RWPE1 (cell line): ENCODE measurements at regions not wholly inside any gene's neighbourhood (a gene's known extent, or its start where the extent isn't known, plus 50 kb on each side); places are given as distances from the start of the nearest gene placed in this dataset.

ENCODE experiments used
- CTCF ChIA-PET: fragments of 350-600 bp; sonication (Branson Sonifier 250); formaldehyde crosslinking; extraction: SDS; loops from one replicate; lab custom pipeline; 2021; lab: Yijun Ruan, JAX
- POLR2A ChIA-PET: fragments of 400-600 bp; formaldehyde crosslinking; extraction: SDS; loops from one replicate; lab custom pipeline; 2020; ENCODE audit warnings: antibody characterized with exemption; ENCODE audit not compliant: low non-redundant PET; lab: Yijun Ruan, JAX
- DNase-seq: peaks from one replicate; pipeline ENCODE4 v3.0.0; 2012; ENCODE audit warnings: low spot score
- H3K27ac ChIP-seq: fragments of 450-650 bp; 2 replicates; pipeline ENCODE4 v1.5.1; 2017
- CTCF ChIP-seq: fragments of 450-650 bp; conservative IDR thresholded peaks from 2 replicates; pipeline ENCODE4 v1.5.1; 2017; ENCODE audit warnings: low read depth, mild to moderate bottlenecking

- no peak for TF ChIP-seq CTCF
- CTCF ChIA-PET, result interaction anchor here (0.6 kb wide), 1 partner anchor 314 kb away, joined by 4 read pairs; no protein-coding TSS in a partner anchor
These were observed 174.1 kb upstream of the CSF3R start for GRCh38 chr1:36656838-36657237.

GRCh38 chr1:36656271-36656670, 173.6 kb upstream of the CSF3R start:
- CTCF ChIA-PET, result no interaction called here
- TF ChIP-seq CTCF, result no peak
- H3K27ac ChIP-seq, result no peak overlapping the region
- POLR2A ChIA-PET, result no interaction called here
- DNase-seq, result no peak

More at GRCh38 chr1:36656838-36657237, 174.1 kb upstream of the CSF3R start:
- no peak for DNase-seq
- POLR2A ChIA-PET, result no interaction called here
- H3K27ac ChIP-seq, result no peak overlapping the region

GRCh38 chr1:36654586-36654985, 171.9 kb upstream of the CSF3R start:
- H3K27ac ChIP-seq, result no peak overlapping the region
- no peak for DNase-seq
- ChIA-PET CTCF (no interaction called here), POLR2A (no interaction called here)
- TF ChIP-seq CTCF, result no peak

- DNase-seq, result no peak
- TF ChIP-seq CTCF, result no peak
- ChIA-PET POLR2A (no interaction called here), CTCF (interaction anchor here (0.7 kb wide), 1 partner anchor 374 kb away, joined by 3 read pairs; no protein-coding TSS in a partner anchor)
- H3K27ac ChIP-seq, result no peak overlapping the region
These were observed 171.1 kb upstream of the CSF3R start for GRCh38 chr1:36653850-36654249.

GRCh38 chr1:36652586-36652985, 169.9 kb upstream of the CSF3R start:
- CTCF ChIA-PET, result interaction anchor here (0.6 kb wide), 1 partner anchor 638 kb away, joined by 4 read pairs; no protein-coding TSS in a partner anchor
- TF ChIP-seq CTCF, result no peak
- H3K27ac ChIP-seq, result no peak overlapping the region
- POLR2A ChIA-PET, result no interaction called here
- no peak for DNase-seq

- ChIA-PET CTCF (interaction anchor here (0.6 to 1.2 kb wide), 3 partner anchors 8 to 639 kb away, joined by 3 to 4 read pairs (median 4); no protein-coding TSS in a partner anchor), POLR2A (no interaction called here)
- DNase-seq, result no peak
- H3K27ac ChIP-seq, result no peak overlapping the region
- TF ChIP-seq CTCF, result no peak
These were observed 169.3 kb upstream of the CSF3R start for GRCh38 chr1:36652011-36652410.
